Hepatocyte (in vitro differentiated cells): ENCODE measurements at regions not wholly inside any gene's neighbourhood (a gene's known extent, or its start where the extent isn't known, plus 50 kb on each side); places are given as distances from the start of the nearest gene placed in this dataset.

Experiments used
- DNase-seq: peaks from one replicate; pipeline ENCODE4 v3.0.0-alpha.2; 2016; ENCODE audit warnings: low spot score
- H2AFZ ChIP-seq: fragments of 200-600 bp; sonication (generic); 2 replicates; pipeline ENCODE4 v1.6.0; 2016; ENCODE audit warnings: antibody characterized with exemption, mild to moderate bottlenecking
- H3K27ac ChIP-seq: fragments of 200-600 bp; sonication (generic); 2 replicates; pipeline ENCODE4 v1.5.1; 2016; ENCODE audit warnings: mild to moderate bottlenecking
- H3K27me3 ChIP-seq: fragments of 200-600 bp; sonication (generic); 2 replicates; pipeline ENCODE4 v1.6.1; 2016
- H3K36me3 ChIP-seq: fragments of 200-600 bp; sonication (generic); replicated peaks from 2 replicates; pipeline ENCODE4 v1.5.1; 2016; ENCODE audit warnings: low read depth; ENCODE audit not compliant: insufficient read depth
- H3K4me1 ChIP-seq: fragments of 200-600 bp; sonication (generic); 2 replicates; pipeline ENCODE4 v1.5.1; 2016; ENCODE audit warnings: mild to moderate bottlenecking, moderate library complexity; ENCODE audit not compliant: insufficient read depth
- H3K4me2 ChIP-seq: fragments of 200-600 bp; sonication (generic); 2 replicates; pipeline ENCODE4 v1.6.0; 2016
- H3K4me3 ChIP-seq: fragments of 200-600 bp; sonication (generic); 2 replicates; pipeline ENCODE4 v1.5.1; 2016; ENCODE audit warnings: mild to moderate bottlenecking
- H3K79me2 ChIP-seq: fragments of 200-600 bp; sonication (generic); 2 replicates; pipeline ENCODE4 v1.6.0; 2017; ENCODE audit warnings: mild to moderate bottlenecking
- H3K9me2 ChIP-seq: fragments of 200-600 bp; sonication (generic); replicated peaks from 2 replicates; pipeline ENCODE4 v1.6.0; 2017; ENCODE audit warnings: mild to moderate bottlenecking; ENCODE audit not compliant: insufficient read depth
- H3K9me3 ChIP-seq: fragments of 200-600 bp; sonication (generic); 2 replicates; pipeline ENCODE4 v1.5.1; 2016; ENCODE audit warnings: low read depth, mild to moderate bottlenecking
- H4K20me1 ChIP-seq: fragments of 200-600 bp; sonication (generic); 2 replicates; pipeline ENCODE4 v1.6.0; 2016; ENCODE audit warnings: mild to moderate bottlenecking; ENCODE audit not compliant: insufficient read depth, poor library complexity, severe bottlenecking
- CTCF ChIP-seq: fragments of 200-600 bp; sonication (generic); IDR thresholded peaks from 2 replicates; pipeline ENCODE4 v1.5.1; 2016; ENCODE audit warnings: antibody characterized with exemption, mild to moderate bottlenecking; ENCODE audit not compliant: poor library complexity
- EZH2 ChIP-seq: fragments of 200-600 bp; sonication (generic); IDR thresholded peaks from 2 replicates; pipeline ENCODE4 v1.6.1; 2016; ENCODE audit warnings: antibody characterized with exemption, mild to moderate bottlenecking, borderline replicate concordance
- EZH2phosphoT487 ChIP-seq: fragments of 200-600 bp; sonication (generic); IDR thresholded peaks from one replicate; pipeline ENCODE4 v1.6.1; 2018; ENCODE audit warnings: antibody characterized with exemption, mild to moderate bottlenecking, low read depth, moderate library complexity; ENCODE audit not compliant: unreplicated experiment, severe bottlenecking
- WGBS: methylation state at CpG from one replicate; pipeline ENCODE4 v1.1.6; 2016; ENCODE audit warnings: low lambda C conversion rate; ENCODE audit errors: missing lambda C conversion rate; 5-methylcytosine and 5-hydroxymethylcytosine counted together

GRCh38 chr7:16106869-16107268, 314.5 kb downstream of the CRPPA start:
- no peaks in the 10 kb centered on the region for H3K4me1 ChIP-seq
- no peak for DNase-seq
- no peak overlapping the region for H3K4me2 ChIP-seq
- 95% methylated on average over 2 of the region's 2 CpGs for WGBS
- H3K9me2 ChIP-seq: no peaks in the 10 kb centered on the region
- no peak overlapping the region for H2AFZ ChIP-seq
- H3K36me3 ChIP-seq: no peaks in the 10 kb centered on the region
- TF ChIP-seq CTCF (no peak), EZH2phosphoT487 (no peak), EZH2 (no peak)
- H4K20me1 ChIP-seq: no peaks in the 10 kb centered on the region
- no peak overlapping the region for H3K4me3 ChIP-seq
- H3K27ac ChIP-seq: no peak overlapping the region
- no peaks in the 10 kb centered on the region for H3K27me3 ChIP-seq
- peaks cover 4% of the 10 kb centered on the region for H3K9me3 ChIP-seq
- no peaks in the 10 kb centered on the region for H3K79me2 ChIP-seq

GRCh38 chr7:16106300-16106699, 315.0 kb downstream of the CRPPA start:
- 81% methylated on average over 1 of the region's 1 CpG for WGBS
- no peaks in the 10 kb centered on the region for H3K79me2 ChIP-seq
- TF ChIP-seq EZH2 (no peak), CTCF (no peak), EZH2phosphoT487 (no peak)
- H4K20me1 ChIP-seq: no peaks in the 10 kb centered on the region
- H3K27ac ChIP-seq: no peak overlapping the region
- peaks cover 4% of the 10 kb centered on the region for H3K9me3 ChIP-seq
- DNase-seq: no peak
- H2AFZ ChIP-seq: no peak overlapping the region
- no peaks in the 10 kb centered on the region for H3K36me3 ChIP-seq
- H3K27me3 ChIP-seq: no peaks in the 10 kb centered on the region
- H3K4me2 ChIP-seq: no peak overlapping the region
- H3K4me1 ChIP-seq: no peaks in the 10 kb centered on the region
- no peaks in the 10 kb centered on the region for H3K9me2 ChIP-seq
- no peak overlapping the region for H3K4me3 ChIP-seq

- H3K27ac ChIP-seq: no peak overlapping the region
- no peak for DNase-seq
- H3K9me2 ChIP-seq: no peaks in the 10 kb centered on the region
- no peaks in the 10 kb centered on the region for H3K27me3 ChIP-seq
- no peak overlapping the region for H3K4me2 ChIP-seq
- H2AFZ ChIP-seq: no peak overlapping the region
- H3K79me2 ChIP-seq: no peaks in the 10 kb centered on the region
- no peak overlapping the region for H3K4me3 ChIP-seq
- TF ChIP-seq EZH2phosphoT487 (no peak), EZH2 (no peak), CTCF (no peak)
- 95% methylated on average over 2 of the region's 2 CpGs for WGBS
- no peaks in the 10 kb centered on the region for H4K20me1 ChIP-seq
- H3K4me1 ChIP-seq: peaks cover 16% of the 10 kb centered on the region
- no peaks in the 10 kb centered on the region for H3K9me3 ChIP-seq
- H3K36me3 ChIP-seq: no peaks in the 10 kb centered on the region
Measured at GRCh38 chr7:16099302-16099849, 322.0 kb downstream of the CRPPA start.
